ENCODE measurements at regions not wholly inside any gene's neighbourhood (a gene's known extent, or its start where the extent isn't known, plus 50 kb on each side); places are given as distances from the start of the nearest gene placed in this dataset.

- TF ChIP-seq CTCF (IDR thresholded peaks at IDR 0.05) (no peak), POLR2A (IDR thresholded peaks at IDR 0.05) (no peak)
Observed at GRCh38 chr17:72024457-72024856, 96.4 kb upstream of the SOX9 start.
